ENCODE measurements at regions not wholly inside any gene's neighbourhood (a gene's known extent, or its start where the extent isn't known, plus 50 kb on each side); places are given as distances from the start of the nearest gene placed in this dataset.
"Not testable (repeated sequence)": the region's sequence is repeated elsewhere in the genome, so short reads cannot be mapped to it uniquely, and the experiment has no call there.

- intact Hi-C loops (cut with micrococcal nuclease; ENCODE audit: unreplicated experiment), result no loop called here
- TF ChIP-seq CTCF (conservative IDR thresholded peaks at IDR 0.05; ENCODE audit: low read depth, low read length) (no peak), EZH2 (IDR thresholded peaks at IDR 0.05; ENCODE audit: borderline replicate concordance, low read depth, low read length, poor library complexity, severe bottlenecking) (no peak)
- no peak for DNase-seq (ENCODE audit: low spot score)
- no peaks in the 10 kb centered on the region for H3K4me1 ChIP-seq (ENCODE audit: insufficient read depth, low read length, poor library complexity, severe bottlenecking)
- no peaks in the 10 kb centered on the region for H3K9me3 ChIP-seq (ENCODE audit: low read depth, low read length, poor library complexity, severe bottlenecking)
- H3K4me3 ChIP-seq (ENCODE audit: low read depth, low read length, poor library complexity, severe bottlenecking), result no peak overlapping the region
- ChIA-PET POLR2A (ENCODE audit: low non-redundant PET) (no interaction called here), CTCF (no interaction called here)
- no TSS peak for BruUV-seq (replicated peaks)
- no peak overlapping the region for H3K27ac ChIP-seq (ENCODE audit: low read depth, low read length, poor library complexity, severe bottlenecking)
- H3K36me3 ChIP-seq (ENCODE audit: insufficient read depth, low read length, poor library complexity, severe bottlenecking), result no peaks in the 10 kb centered on the region
- H3K27me3 ChIP-seq (replicated peaks; ENCODE audit: insufficient read depth, low read depth, low read length, poor library complexity), result peaks cover 10% of the 10 kb centered on the region
Measured at GRCh38 chr7:153110606-153111005, 351.1 kb downstream of the ACTR3B start.

- POLR2A ChIA-PET (ENCODE audit: low non-redundant PET); H3K4me3 ChIP-seq (ENCODE audit: low read depth, low read length, poor library complexity, severe bottlenecking); H3K27me3 ChIP-seq (replicated peaks; ENCODE audit: insufficient read depth, low read depth, low read length, poor library complexity); DNase-seq (ENCODE audit: low spot score); H3K27ac ChIP-seq (ENCODE audit: low read depth, low read length, poor library complexity, severe bottlenecking); H3K4me1 ChIP-seq (ENCODE audit: insufficient read depth, low read length, poor library complexity, severe bottlenecking); H3K36me3 ChIP-seq (ENCODE audit: insufficient read depth, low read length, poor library complexity, severe bottlenecking); H3K9me3 ChIP-seq (ENCODE audit: low read depth, low read length, poor library complexity, severe bottlenecking); intact Hi-C loops (cut with micrococcal nuclease; ENCODE audit: unreplicated experiment); BruUV-seq (replicated peaks); CTCF ChIA-PET: not testable (repeated sequence)
Measured at GRCh38 chr7:153122255-153122654, 362.7 kb downstream of the ACTR3B start.

GRCh38 chr7:153130052-153130451 lies 370.5 kb downstream of the ACTR3B start:
- H3K9me3 ChIP-seq (ENCODE audit: low read depth, low read length, poor library complexity, severe bottlenecking), result no peaks in the 10 kb centered on the region
- no peak overlapping the region for H3K27ac ChIP-seq (ENCODE audit: low read depth, low read length, poor library complexity, severe bottlenecking)
- H3K4me3 ChIP-seq (ENCODE audit: low read depth, low read length, poor library complexity, severe bottlenecking), result no peak overlapping the region
- no peaks in the 10 kb centered on the region for H3K4me1 ChIP-seq (ENCODE audit: insufficient read depth, low read length, poor library complexity, severe bottlenecking)
- intact Hi-C loops (cut with micrococcal nuclease; ENCODE audit: unreplicated experiment), result no loop called here
- no peak for TF ChIP-seq EZH2 (IDR thresholded peaks at IDR 0.05; ENCODE audit: borderline replicate concordance, low read depth, low read length, poor library complexity, severe bottlenecking)
- TF ChIP-seq CTCF (conservative IDR thresholded peaks at IDR 0.05; ENCODE audit: low read depth, low read length), result no peak
- H3K27me3 ChIP-seq (replicated peaks; ENCODE audit: insufficient read depth, low read depth, low read length, poor library complexity), result peaks cover 3% of the 10 kb centered on the region
- no TSS peak for BruUV-seq (replicated peaks)
- no peak for DNase-seq (ENCODE audit: low spot score)
- H3K36me3 ChIP-seq (ENCODE audit: insufficient read depth, low read length, poor library complexity, severe bottlenecking), result no peaks in the 10 kb centered on the region
- ChIA-PET POLR2A (ENCODE audit: low non-redundant PET) (no interaction called here), CTCF (no interaction called here)

- Histone ChIP-seq H3K4me3 (ENCODE audit: low read depth, low read length, poor library complexity, severe bottlenecking) (no peak overlapping the region), H3K27me3 (replicated peaks; ENCODE audit: insufficient read depth, low read depth, low read length, poor library complexity) (no peaks in the 10 kb centered on the region), H3K9me3 (ENCODE audit: low read depth, low read length, poor library complexity, severe bottlenecking) (no peaks in the 10 kb centered on the region), H3K36me3 (ENCODE audit: insufficient read depth, low read length, poor library complexity, severe bottlenecking) (no peaks in the 10 kb centered on the region), H3K4me1 (ENCODE audit: insufficient read depth, low read length, poor library complexity, severe bottlenecking) (no peaks in the 10 kb centered on the region), H3K27ac (ENCODE audit: low read depth, low read length, poor library complexity, severe bottlenecking) (no peak overlapping the region)
- no peak for TF ChIP-seq EZH2 (IDR thresholded peaks at IDR 0.05; ENCODE audit: borderline replicate concordance, low read depth, low read length, poor library complexity, severe bottlenecking)
- no peak for TF ChIP-seq CTCF (conservative IDR thresholded peaks at IDR 0.05; ENCODE audit: low read depth, low read length)
- intact Hi-C loops (cut with micrococcal nuclease; ENCODE audit: unreplicated experiment), result no loop called here
- BruUV-seq (replicated peaks), result no TSS peak
- ChIA-PET CTCF (no interaction called here), POLR2A (ENCODE audit: low non-redundant PET) (no interaction called here)
- DNase-seq (ENCODE audit: low spot score), result no peak
Measured at GRCh38 chr7:153151766-153152165, 392.2 kb downstream of the ACTR3B start.

All from A673 (cell line).